HEK293T (cell line): ENCODE measurements at regions not wholly inside any gene's neighbourhood (a gene's known extent, or its start where the extent isn't known, plus 50 kb on each side); places are given as distances from the start of the nearest gene placed in this dataset.

ENCODE experiments used
- BHLHE40 ChIP-seq: fragments of 450-650 bp; IDR thresholded peaks from 2 replicates; pipeline ENCODE4 v1.6.1; 2016; ENCODE audit warnings: mild to moderate bottlenecking, moderate library complexity, borderline replicate concordance
- CTBP1 ChIP-seq: fragments of 450-650 bp; IDR thresholded peaks from 2 replicates; pipeline ENCODE4 v1.6.1; 2016; ENCODE audit warnings: borderline replicate concordance
- ELF4 ChIP-seq: fragments of 450-650 bp; IDR thresholded peaks from 2 replicates; pipeline ENCODE4 v1.6.1; 2017; ENCODE audit warnings: antibody characterized with exemption
- FOXA1 ChIP-seq: fragments of 450-650 bp; IDR thresholded peaks from 2 replicates; pipeline ENCODE4 v1.6.1; 2016; ENCODE audit warnings: mild to moderate bottlenecking
- FOXK2 ChIP-seq: fragments of 450-650 bp; IDR thresholded peaks from 2 replicates; pipeline ENCODE4 v1.6.1; 2016; ENCODE audit warnings: mild to moderate bottlenecking
- FOXM1 ChIP-seq: fragments of 450-650 bp; IDR thresholded peaks from 2 replicates; pipeline ENCODE4 v1.6.1; 2017; ENCODE audit warnings: mild to moderate bottlenecking, borderline replicate concordance
- HDGF ChIP-seq: fragments of 450-650 bp; IDR thresholded peaks from 2 replicates; pipeline ENCODE4 v1.6.1; 2017; ENCODE audit warnings: antibody characterized with exemption, borderline replicate concordance
- LEF1 ChIP-seq: fragments of 450-650 bp; IDR thresholded peaks from 2 replicates; pipeline ENCODE4 v1.6.1; 2017; ENCODE audit warnings: mild to moderate bottlenecking, borderline replicate concordance
- NFRKB ChIP-seq: fragments of 450-650 bp; IDR thresholded peaks from 2 replicates; pipeline ENCODE4 v1.6.1; 2016; ENCODE audit warnings: mild to moderate bottlenecking, moderate library complexity
- SP1 ChIP-seq: fragments of 450-650 bp; IDR thresholded peaks from 2 replicates; pipeline ENCODE4 v1.6.1; 2017
- SUZ12 ChIP-seq: fragments of 450-650 bp; IDR thresholded peaks from 2 replicates; pipeline ENCODE4 v1.6.1; 2016; ENCODE audit warnings: mild to moderate bottlenecking
- TARDBP ChIP-seq: fragments of 450-650 bp; IDR thresholded peaks from 2 replicates; pipeline ENCODE4 v1.6.1; 2016
- TF ChIP-seq, protein P1 (sequence below): fragments of 450-650 bp; IDR thresholded peaks from 2 replicates; pipeline ENCODE4 v1.6.1; 2016

DNA sequence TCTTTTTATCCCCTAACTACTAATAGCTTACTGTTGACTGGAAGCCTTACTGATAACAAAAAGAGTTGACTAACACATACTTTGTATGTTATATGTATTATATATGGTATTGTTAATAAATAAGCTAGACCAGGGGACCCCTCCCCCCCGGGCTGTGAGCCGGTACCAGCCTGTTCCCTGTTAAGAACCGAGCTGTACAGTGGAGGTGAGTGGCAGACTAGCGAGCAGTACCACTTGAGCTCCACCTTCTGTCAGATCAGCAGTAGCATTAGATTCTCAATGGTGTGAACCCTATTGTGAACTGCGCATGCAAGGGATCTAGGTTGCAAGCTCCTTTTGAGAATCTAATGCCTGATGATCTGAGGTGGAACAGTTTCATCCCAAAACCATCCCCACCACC is 377.0 kb downstream of the IPMK start:
- TF ChIP-seq SP1, result no peak
- no peak for TF ChIP-seq BHLHE40
- no peak for TF ChIP-seq TARDBP
- TF ChIP-seq FOXM1, result no peak
- TF ChIP-seq HDGF, result no peak
- no peak for TF ChIP-seq CTBP1
- TF ChIP-seq, protein P1, sequence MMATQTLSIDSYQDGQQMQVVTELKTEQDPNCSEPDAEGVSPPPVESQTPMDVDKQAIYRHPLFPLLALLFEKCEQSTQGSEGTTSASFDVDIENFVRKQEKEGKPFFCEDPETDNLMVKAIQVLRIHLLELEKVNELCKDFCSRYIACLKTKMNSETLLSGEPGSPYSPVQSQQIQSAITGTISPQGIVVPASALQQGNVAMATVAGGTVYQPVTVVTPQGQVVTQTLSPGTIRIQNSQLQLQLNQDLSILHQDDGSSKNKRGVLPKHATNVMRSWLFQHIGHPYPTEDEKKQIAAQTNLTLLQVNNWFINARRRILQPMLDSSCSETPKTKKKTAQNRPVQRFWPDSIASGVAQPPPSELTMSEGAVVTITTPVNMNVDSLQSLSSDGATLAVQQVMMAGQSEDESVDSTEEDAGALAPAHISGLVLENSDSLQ, result no peak
- TF ChIP-seq NFRKB, result no peak
- no peak for TF ChIP-seq FOXK2
- no peak for TF ChIP-seq FOXA1
- no peak for TF ChIP-seq SUZ12
- TF ChIP-seq LEF1, result no peak
- no peak for TF ChIP-seq ELF4
